GM12864 (cell line): ENCODE measurements at regions not wholly inside any gene's neighbourhood (a gene's known extent, or its start where the extent isn't known, plus 50 kb on each side); places are given as distances from the start of the nearest gene placed in this dataset.

Source experiments
- DNase-seq: peaks from one replicate; pipeline ENCODE4 v3.0.0-alpha.2; 2011; ENCODE audit warnings: low read depth
- H3K4me3 ChIP-seq: 2 replicates; pipeline ENCODE4 v1.5.1; 2011; ENCODE audit warnings: mild to moderate bottlenecking, low read depth, low read length, control low read depth
- CTCF ChIP-seq: IDR thresholded peaks from 2 replicates; pipeline ENCODE4 v1.5.1; 2011; ENCODE audit warnings: low read depth, mild to moderate bottlenecking, moderate library complexity, low read length, control low read depth, inconsistent platforms; ENCODE audit errors: missing control alignments

- DNase-seq = no peak
- no peak for TF ChIP-seq CTCF
- H3K4me3 ChIP-seq = no peak overlapping the region
Observed at GRCh38 chr5:126015235-126016181, 407.7 kb upstream of the GRAMD2B start.

GRCh38 chr5:126016256-126016655 is 407.0 kb upstream of the GRAMD2B start:
- H3K4me3 ChIP-seq = no peak overlapping the region
- TF ChIP-seq CTCF = no peak
- DNase-seq = no peak

GRCh38 chr5:126017096-126017495 is 406.1 kb upstream of the GRAMD2B start:
- TF ChIP-seq CTCF = no peak
- H3K4me3 ChIP-seq = no peak overlapping the region
- no peak for DNase-seq

- no peak for TF ChIP-seq CTCF
- H3K4me3 ChIP-seq = no peak overlapping the region
- DNase-seq = no peak
Observed at GRCh38 chr5:126020770-126021169, 402.4 kb upstream of the GRAMD2B start.

GRCh38 chr5:126023994-126024441 is 399.2 kb upstream of the GRAMD2B start:
- H3K4me3 ChIP-seq = no peak overlapping the region
- no peak for DNase-seq
- TF ChIP-seq CTCF = no peak

- no peak for TF ChIP-seq CTCF
- H3K4me3 ChIP-seq = no peak overlapping the region
- no peak for DNase-seq
Observed at GRCh38 chr5:126027149-126027548, 396.1 kb upstream of the GRAMD2B start.

- no peak overlapping the region for H3K4me3 ChIP-seq
- TF ChIP-seq CTCF = no peak
- DNase-seq = no peak
Observed at GRCh38 chr5:126027652-126028051, 395.6 kb upstream of the GRAMD2B start.
